K562 (cell line): ENCODE measurements at regions not wholly inside any gene's neighbourhood (a gene's known extent, or its start where the extent isn't known, plus 50 kb on each side); places are given as distances from the start of the nearest gene placed in this dataset.

ENCODE experiments used
- ARNT ChIP-seq, 2 experiments: fragments of 450-650 bp; IDR thresholded peaks; 2 replicates each; pipeline ENCODE4 v1.6.1; 2016; ENCODE audit warnings: mild to moderate bottlenecking in 1 of 2
- CTCF ChIP-seq, 3 experiments: IDR thresholded peaks in 2 of 3; conservative IDR thresholded peaks in 1 of 3; 2 replicates each; pipeline ENCODE4 v1.5.1; 2011 to 2012; ENCODE audit warnings: low read length in 3 of 3, mild to moderate bottlenecking in 3 of 3, control low read depth in 2 of 3, improper control_type of control experiment in 1 of 3, inconsistent platforms in 1 of 3, low read depth in 1 of 3, mixed read lengths in 1 of 3, moderate library complexity in 1 of 3; ENCODE audit not compliant: insufficient read depth in 2 of 3
- KDM1A ChIP-seq, 2 experiments: fragments of 450-650 bp; IDR thresholded peaks; 2 replicates each; pipeline ENCODE4 v1.6.1; 2016; ENCODE audit warnings: mild to moderate bottlenecking in 2 of 2
- KHSRP ChIP-seq: fragments of 450-650 bp; IDR thresholded peaks from 2 replicates; pipeline ENCODE4 v1.6.1; 2017
- MAFK ChIP-seq: IDR thresholded peaks from 2 replicates; pipeline ENCODE4 v1.6.1; 2011; ENCODE audit warnings: low read length, improper control_type of control experiment
- RNF219 ChIP-seq: fragments of 250-450 bp; sonication (Bioruptor Pico); IDR thresholded peaks from 2 replicates; pipeline ENCODE4 v1.5.0; 2022; ENCODE audit warnings: mild to moderate bottlenecking

- TF ChIP-seq MAFK = no peak
- TF ChIP-seq RNF219 (CRISPR knock-in tag) = no peak
- TF ChIP-seq CTCF (IDR thresholded peaks at IDR 0.05 in 2 of 3, conservative IDR thresholded peaks at IDR 0.05 in 1 of 3; ENCODE audit: insufficient read depth in 2 of 3, low read depth in 1 of 3, low read length in 3 of 3) = no peak
- TF ChIP-seq ARNT (IDR thresholded peaks at IDR 0.05) = no peak
- no peak for TF ChIP-seq KDM1A (IDR thresholded peaks at IDR 0.05)
- no peak for TF ChIP-seq KHSRP
These were observed 229.5 kb upstream of the USP24 start for GRCh38 chr1:55444667-55445066.
